GM12891 (cell line): ENCODE measurements at regions not wholly inside any gene's neighbourhood (a gene's known extent, or its start where the extent isn't known, plus 50 kb on each side); places are given as distances from the start of the nearest gene placed in this dataset.
"Not testable (repeated sequence)": the region's sequence is repeated elsewhere in the genome, so short reads cannot be mapped to it uniquely, and the experiment has no call there.

Source experiments
- DNase-seq: peaks from one replicate; pipeline ENCODE4 v3.0.0; 2011; ENCODE audit warnings: low spot score; ENCODE audit not compliant: insufficient read length
- FAIRE-seq: peaks from 2 replicates; lab custom pipeline; 2011; peaks lifted over from hg19 to GRCh38; lab: Jason Lieb, UNC
- PAX5 ChIP-seq: IDR thresholded peaks from 2 replicates; pipeline ENCODE4 v1.6.1; 2011; ENCODE audit warnings: low read length, moderate library complexity, mild to moderate bottlenecking; ENCODE audit not compliant: insufficient read depth, severe bottlenecking
- POLR2A ChIP-seq: IDR thresholded peaks from 2 replicates; pipeline ENCODE4 v1.6.1; 2011; ENCODE audit warnings: low read depth, low read length, control low read depth
- POLR2AphosphoS5 ChIP-seq: IDR thresholded peaks from 2 replicates; pipeline ENCODE4 v1.6.1; 2011; ENCODE audit warnings: low read depth, low read length, control low read depth
- POU2F2 ChIP-seq: IDR thresholded peaks from 2 replicates; pipeline ENCODE4 v1.6.1; 2011; ENCODE audit warnings: low read depth, mild to moderate bottlenecking, control low read depth, low read length, moderate library complexity
- SPI1 ChIP-seq: IDR thresholded peaks from 2 replicates; pipeline ENCODE4 v1.6.1; 2011; ENCODE audit warnings: low read depth, low read length, control low read depth
- TAF1 ChIP-seq: IDR thresholded peaks from 2 replicates; pipeline ENCODE4 v1.6.1; 2011; ENCODE audit warnings: low read depth, low read length, control low read depth

GRCh38 chrX:88828011-88828410 is 81.0 kb downstream of the CPXCR1 start:
- FAIRE-seq (no peak), DNase-seq (no peak)
- TF ChIP-seq POLR2A (no peak), TAF1 (no peak), PAX5 (no peak), POLR2AphosphoS5 (no peak), SPI1 (no peak), POU2F2 (no peak)

GRCh38 chrX:88830111-88830510 is 83.1 kb downstream of the CPXCR1 start:
- FAIRE-seq (no peak), DNase-seq (no peak)
- no peak for TF ChIP-seq POLR2A
- TF ChIP-seq PAX5 = no peak
- no peak for TF ChIP-seq POLR2AphosphoS5
- TF ChIP-seq SPI1 = no peak
- no peak for TF ChIP-seq TAF1
- TF ChIP-seq POU2F2 = no peak

DNA sequence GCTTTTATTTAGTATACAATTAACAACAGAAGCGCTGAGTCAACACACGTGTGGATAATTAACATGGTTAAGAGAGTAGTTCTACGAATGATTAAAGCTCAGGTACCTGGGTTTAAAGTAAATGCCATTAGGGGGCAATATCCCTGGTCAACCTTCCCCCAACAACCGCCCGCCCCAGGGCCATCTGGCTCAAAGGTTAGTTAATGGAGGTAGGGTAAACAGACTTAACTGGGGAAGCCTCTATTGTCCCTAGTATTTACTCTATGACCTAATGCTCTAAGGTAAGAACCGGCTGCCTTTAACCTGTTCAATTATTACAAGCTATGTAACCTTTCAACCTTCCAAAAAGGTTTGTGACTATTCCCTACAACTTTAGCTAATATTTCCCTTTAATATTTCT is 90.7 kb downstream of the CPXCR1 start:
- DNase-seq, FAIRE-seq: not testable (repeated sequence)

DNA sequence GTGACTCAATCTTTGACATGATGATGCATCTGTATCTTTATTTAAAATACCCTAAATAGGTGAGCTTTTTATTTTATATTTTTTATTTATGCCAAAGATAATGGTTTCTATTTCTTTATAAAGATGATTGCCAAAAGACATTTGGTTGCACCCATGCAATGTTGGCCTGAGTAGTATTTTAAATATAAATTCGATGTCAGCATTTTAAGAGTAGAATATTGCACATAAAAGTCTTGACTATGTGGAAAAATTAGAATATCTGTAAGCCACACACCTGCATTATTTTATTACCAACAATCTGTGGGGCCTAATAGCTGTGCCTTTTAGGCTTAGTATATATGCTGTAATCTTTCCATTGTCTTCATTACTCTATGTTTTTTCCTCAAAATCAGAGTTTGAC is 91.4 kb downstream of the CPXCR1 start:
- FAIRE-seq (no peak), DNase-seq (no peak)
- no peak for TF ChIP-seq PAX5

DNA sequence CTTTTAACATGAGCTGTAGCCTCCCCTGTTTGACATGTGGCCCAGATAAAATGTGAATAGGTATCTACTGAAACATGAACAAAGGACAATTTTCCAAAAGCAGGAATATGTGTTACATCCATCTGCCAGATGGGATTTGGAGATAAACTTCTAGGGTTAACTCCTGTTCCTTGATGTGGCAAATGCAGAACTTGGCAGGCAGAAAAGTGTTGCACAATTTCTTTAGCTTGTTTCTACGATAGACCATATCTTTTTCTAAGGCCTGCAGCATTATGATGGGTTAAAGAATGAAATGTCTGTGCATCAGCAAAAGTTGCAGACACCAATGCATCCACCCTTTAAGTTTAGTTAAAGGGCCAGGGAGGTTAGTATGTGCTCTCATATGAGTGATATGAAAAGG is 96.8 kb downstream of the CPXCR1 start:
- not testable (repeated sequence) for FAIRE-seq

GRCh38 chrX:88853925-88854324 is 106.9 kb downstream of the CPXCR1 start:
- DNase-seq = no peak
- no peak for TF ChIP-seq TAF1
- FAIRE-seq = no peak

More for the DNA sequence above, 96.8 kb downstream of the CPXCR1 start:
- DNase-seq = not testable (repeated sequence)

GRCh38 chrX:88863726-88864125 is 116.7 kb downstream of the CPXCR1 start:
- no peak for DNase-seq
- TF ChIP-seq POLR2AphosphoS5 (no peak), POLR2A (no peak), PAX5 (no peak), TAF1 (no peak), POU2F2 (no peak), SPI1 (no peak)
- no peak for FAIRE-seq

DNA sequence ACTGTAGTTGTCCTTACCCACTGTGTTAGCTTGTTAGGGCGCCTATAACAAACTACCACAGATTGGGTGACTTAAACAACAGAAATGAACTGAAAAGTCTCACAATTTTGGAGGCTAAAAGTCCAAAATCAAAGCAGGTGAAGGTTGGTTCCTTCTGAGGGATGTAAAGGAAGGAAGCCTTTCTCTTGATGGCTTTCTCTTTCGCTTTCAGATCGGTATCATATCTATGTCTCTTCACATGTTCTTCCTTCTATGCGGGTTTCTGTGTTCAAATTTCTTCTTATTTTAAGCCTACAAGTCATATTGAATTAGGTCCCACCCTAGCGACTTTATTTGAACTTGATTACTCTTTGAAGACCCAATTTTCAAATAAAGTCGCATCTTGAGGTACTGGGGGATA is 118.6 kb downstream of the CPXCR1 start:
- TF ChIP-seq TAF1 = no peak
- no peak for TF ChIP-seq POLR2AphosphoS5
- FAIRE-seq (no peak), DNase-seq (no peak)

DNA sequence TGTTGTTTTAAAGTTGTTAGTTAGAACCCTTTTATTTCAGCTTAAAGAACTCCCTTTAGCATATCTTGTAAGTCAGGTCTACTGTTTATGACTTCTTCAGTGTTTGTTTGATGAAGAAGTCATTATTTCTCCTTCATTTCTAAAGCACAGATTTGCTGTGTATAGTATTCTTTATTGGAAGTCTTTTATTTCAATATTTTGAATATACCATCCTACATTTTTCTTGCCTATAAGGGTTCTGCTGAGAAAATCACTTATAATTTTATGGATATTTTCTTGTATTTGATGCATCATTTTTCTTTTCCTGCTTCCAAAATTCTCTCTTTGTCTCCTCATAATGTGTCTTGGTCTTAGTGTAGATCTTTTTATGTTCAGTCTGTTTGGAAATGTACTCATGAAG is 134.5 kb downstream of the CPXCR1 start:
- FAIRE-seq = no peak
- no peak for DNase-seq
- no peak for TF ChIP-seq POLR2AphosphoS5
- TF ChIP-seq SPI1 = no peak

DNA sequence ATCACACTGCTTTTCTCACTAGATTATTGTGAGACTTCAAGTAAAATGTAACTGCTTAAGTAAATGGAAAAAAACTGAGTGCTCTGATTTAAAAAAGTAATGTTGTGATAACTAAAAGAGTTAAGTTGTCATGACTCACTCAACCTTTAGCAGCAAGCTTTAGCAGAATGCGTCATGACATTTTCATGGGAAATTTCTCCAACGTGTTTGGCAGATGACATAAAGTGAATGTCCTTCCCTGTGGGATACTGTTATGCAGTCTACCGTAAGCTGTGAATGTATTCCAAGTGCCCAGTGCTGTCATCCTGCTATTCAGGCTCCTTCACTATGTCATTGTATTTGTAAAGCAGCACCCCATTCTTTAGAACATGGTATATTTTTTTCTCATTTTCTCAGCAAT is 136.2 kb downstream of the CPXCR1 start:
- DNase-seq (no peak), FAIRE-seq (no peak)
- TF ChIP-seq POLR2AphosphoS5 = no peak
- no peak for TF ChIP-seq PAX5
- no peak for TF ChIP-seq POLR2A
- TF ChIP-seq POU2F2 = no peak
- TF ChIP-seq TAF1 = no peak
- no peak for TF ChIP-seq SPI1

DNA sequence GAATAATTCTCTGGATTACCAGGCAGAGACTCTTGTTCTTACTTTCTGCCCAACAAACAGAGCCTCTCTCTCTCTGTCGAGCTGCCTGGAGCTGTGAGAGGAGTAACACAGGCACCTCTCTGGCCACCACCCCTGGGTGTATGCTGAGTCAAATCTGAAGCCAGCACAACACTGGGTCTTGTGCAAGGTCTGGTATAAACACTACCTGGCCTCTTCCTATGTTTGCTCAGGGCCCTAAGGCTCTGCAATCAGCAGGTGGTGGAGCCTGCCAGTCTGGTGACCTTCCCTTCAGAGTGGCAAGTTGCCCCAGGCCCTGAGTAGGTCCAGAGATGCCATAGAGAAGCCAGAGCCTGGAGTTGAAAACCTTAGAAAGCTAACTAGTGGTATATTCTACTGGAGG is 139.9 kb downstream of the CPXCR1 start:
- no peak for FAIRE-seq
- DNase-seq = no peak
- TF ChIP-seq POU2F2 (no peak), POLR2AphosphoS5 (no peak), PAX5 (no peak), TAF1 (no peak), POLR2A (no peak), SPI1 (no peak)
